Ectodermal cell (in vitro differentiated cells): ENCODE measurements at regions not wholly inside any gene's neighbourhood (a gene's known extent, or its start where the extent isn't known, plus 50 kb on each side); places are given as distances from the start of the nearest gene placed in this dataset.
"Not testable (repeated sequence)": the region's sequence is repeated elsewhere in the genome, so short reads cannot be mapped to it uniquely, and the experiment has no call there.

ENCODE experiments used
- H3K27ac ChIP-seq: 2 replicates; pipeline ENCODE4 v1.7.0; 2013; ENCODE audit warnings: mild to moderate bottlenecking, low read depth, low read length; ENCODE audit not compliant: insufficient read depth, poor library complexity, severe bottlenecking
- H3K27me3 ChIP-seq: 2 replicates; pipeline ENCODE4 v1.7.0; 2013; ENCODE audit warnings: mild to moderate bottlenecking, low read length; ENCODE audit not compliant: insufficient read depth, control insufficient read depth, poor library complexity, severe bottlenecking
- H3K36me3 ChIP-seq: one replicate; pipeline ENCODE4 v1.7.0; 2013; ENCODE audit warnings: low read length; ENCODE audit not compliant: control insufficient read depth, insufficient read depth
- H3K4me1 ChIP-seq: one replicate; pipeline ENCODE4 v1.7.0; 2013; ENCODE audit warnings: low read length; ENCODE audit not compliant: control insufficient read depth, insufficient read depth
- H3K4me3 ChIP-seq: 2 replicates; pipeline ENCODE4 v1.7.0; 2013; ENCODE audit warnings: low read depth, low read length, control low read depth; ENCODE audit not compliant: insufficient read depth
- H3K9me3 ChIP-seq: 2 replicates; pipeline ENCODE4 v1.7.0; 2013; ENCODE audit warnings: mild to moderate bottlenecking, low read length, moderate library complexity; ENCODE audit not compliant: control insufficient read depth
- WGBS, 2 experiments: methylation state at CpG; one replicate each; pipeline ENCODE4 v1.1.7; 2013; ENCODE audit warnings: missing lambda C conversion rate in 2 of 2; 5-methylcytosine and 5-hydroxymethylcytosine counted together

DNA sequence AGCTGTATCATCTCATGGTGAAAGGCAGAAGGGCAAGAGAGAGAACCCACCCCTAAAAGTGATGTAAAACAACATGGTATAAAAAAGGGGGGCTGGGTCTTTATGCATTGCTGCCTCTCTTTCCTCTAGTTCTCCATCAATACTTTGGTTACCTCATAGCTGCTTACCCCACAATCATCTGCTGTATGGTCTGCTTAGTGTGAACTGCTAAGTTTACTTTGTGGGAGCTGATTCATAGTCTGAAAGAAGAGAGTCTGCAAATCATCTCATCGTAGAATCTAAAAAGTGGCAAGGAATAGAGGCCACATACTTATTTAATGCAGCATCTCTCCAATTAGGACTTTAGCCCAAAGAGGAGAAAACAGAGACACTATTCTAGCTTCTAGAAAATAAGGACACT is 546.8 kb downstream of the GBE1 start:
- Histone ChIP-seq H3K27me3 (no peaks in the 10 kb centered on the region), H3K4me1 (no peaks in the 10 kb centered on the region), H3K27ac (no peak overlapping the region), H3K9me3 (no peaks in the 10 kb centered on the region), H3K4me3 (no peak overlapping the region), H3K36me3 (no peaks in the 10 kb centered on the region)
- 94 to 100% methylated on average over 1 of the region's 1 CpG for WGBS, 2 experiments

DNA sequence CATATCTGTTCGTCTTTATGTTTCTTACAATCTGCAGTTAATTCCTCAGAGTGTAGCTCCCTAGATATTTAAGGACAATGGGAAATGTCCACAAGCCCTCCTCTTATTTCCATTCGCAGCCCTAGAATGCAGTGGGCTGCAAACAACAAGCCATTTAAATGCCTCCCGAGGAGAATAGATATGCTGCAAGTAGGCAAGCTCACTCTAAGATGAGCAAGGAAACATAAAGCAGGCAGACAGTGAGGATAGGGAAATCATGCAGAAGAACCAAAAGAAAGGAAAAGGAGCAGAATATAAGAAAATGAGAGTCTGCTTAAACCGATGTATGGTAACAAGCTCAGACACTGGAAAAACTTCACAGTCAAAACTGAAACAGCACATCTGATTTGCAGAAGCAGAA is 561.9 kb downstream of the GBE1 start:
- Histone ChIP-seq H3K27me3 (no peaks in the 10 kb centered on the region), H3K27ac (no peak overlapping the region), H3K4me1 (peaks cover 3% of the 10 kb centered on the region), H3K36me3 (no peaks in the 10 kb centered on the region), H3K4me3 (no peak overlapping the region), H3K9me3 (no peaks in the 10 kb centered on the region)
- WGBS, 2 experiments, result 67 to 70% methylated on average over 4 of the region's 4 CpGs

DNA sequence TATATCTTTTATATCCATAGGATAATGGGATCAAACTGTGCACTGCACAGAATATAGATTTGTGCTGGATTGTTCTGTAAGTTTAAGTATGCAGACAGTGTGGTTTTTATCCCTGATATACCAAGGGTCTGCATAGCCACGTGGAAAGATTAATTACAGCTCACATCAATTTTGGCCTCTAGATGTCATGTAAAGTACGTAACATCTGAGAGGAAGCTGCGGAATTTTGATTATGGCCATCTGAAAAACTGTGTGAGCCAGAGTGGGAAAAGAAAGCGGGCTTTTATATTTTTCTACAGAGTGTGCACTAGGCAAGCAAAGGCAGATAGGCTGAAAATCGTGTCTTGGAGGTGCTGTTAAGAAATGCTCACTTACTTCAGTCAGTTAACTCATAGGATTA is 562.7 kb downstream of the GBE1 start:
- Histone ChIP-seq H3K27me3 (no peaks in the 10 kb centered on the region), H3K4me3 (no peak overlapping the region)
- 85 to 92% methylated on average over 5 of the region's 5 CpGs for whole genome bisulfite sequencing, 2 experiments

DNA sequence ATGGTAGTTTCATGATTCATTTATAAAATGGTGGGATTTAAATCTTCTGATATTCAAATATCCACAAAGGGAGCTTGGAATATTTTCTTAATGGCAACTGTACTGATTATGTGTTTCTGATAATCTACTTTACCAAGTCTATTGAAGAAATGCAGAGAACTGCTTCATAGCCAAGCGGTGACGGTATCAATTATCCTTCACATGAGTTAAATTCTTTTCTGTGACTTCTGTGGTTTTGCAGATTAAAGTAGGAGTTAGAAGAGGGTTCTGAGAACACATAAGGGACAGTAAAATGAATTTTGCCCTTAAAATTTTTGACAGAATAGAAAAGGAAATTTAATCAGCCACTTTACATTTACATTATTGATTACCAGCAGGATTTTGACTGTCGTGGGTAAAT is 563.2 kb downstream of the GBE1 start:
- peaks cover 3% of the 10 kb centered on the region for H3K4me1 ChIP-seq
- no peak overlapping the region for H3K27ac ChIP-seq
- no peaks in the 10 kb centered on the region for H3K27me3 ChIP-seq
- H3K36me3 ChIP-seq, result no peaks in the 10 kb centered on the region
- H3K4me3 ChIP-seq, result no peak overlapping the region
- H3K9me3 ChIP-seq, result no peaks in the 10 kb centered on the region
- WGBS, 2 experiments, result 53 to 87% methylated on average over 2 of the region's 3 CpGs

More for the DNA sequence above, 562.7 kb downstream of the GBE1 start:
- H3K9me3 ChIP-seq, result no peaks in the 10 kb centered on the region
- peaks cover 3% of the 10 kb centered on the region for H3K4me1 ChIP-seq
- no peaks in the 10 kb centered on the region for H3K36me3 ChIP-seq
- no peak overlapping the region for H3K27ac ChIP-seq

DNA sequence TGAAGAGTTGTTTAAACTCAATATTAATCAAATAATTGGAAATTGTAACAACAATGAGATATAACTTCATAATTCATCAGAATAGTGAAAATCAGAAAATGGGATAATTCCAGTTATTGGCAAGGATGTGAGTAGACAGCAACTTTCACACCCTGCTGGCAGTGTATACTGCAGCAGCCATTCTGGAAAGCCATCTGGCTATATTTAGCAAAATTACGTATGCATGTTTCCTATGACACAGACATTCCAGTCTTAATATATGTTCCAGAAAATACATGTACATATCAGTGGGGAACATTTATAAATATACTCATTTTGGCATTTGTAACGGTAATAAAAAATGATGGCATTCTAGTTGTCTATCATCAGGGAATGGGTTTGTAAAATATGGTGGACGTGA is 564.1 kb downstream of the GBE1 start:
- Histone ChIP-seq H3K4me1 (peaks cover 3% of the 10 kb centered on the region), H3K36me3 (no peaks in the 10 kb centered on the region), H3K4me3 (no peak overlapping the region), H3K27ac (no peak overlapping the region), H3K9me3 (no peaks in the 10 kb centered on the region), H3K27me3 (no peaks in the 10 kb centered on the region)
- WGBS, 2 experiments, result 97 to 98% methylated on average over 3 of the region's 3 CpGs

DNA sequence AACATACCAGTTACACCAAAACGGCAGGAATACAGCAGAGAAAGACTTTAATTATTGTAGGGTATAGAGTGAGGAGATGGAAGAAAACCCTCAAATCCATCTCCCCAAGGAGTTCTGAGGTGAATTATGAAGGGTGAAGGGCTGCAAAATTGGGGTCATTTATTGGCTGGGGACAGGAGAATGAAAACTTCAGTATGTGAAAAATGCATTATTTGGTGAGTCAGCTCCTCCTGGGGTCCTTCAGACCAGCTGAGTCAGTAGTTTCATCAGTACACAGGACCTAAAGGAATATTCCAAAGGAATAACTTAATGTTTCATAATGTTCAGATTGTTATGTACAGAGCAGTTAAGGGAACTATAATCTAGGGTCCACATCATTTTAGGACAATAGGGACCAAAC is 566.0 kb downstream of the GBE1 start:
- WGBS, 2 experiments, result 93% methylated on average over 1 of the region's 1 CpG; no CpG with 5 or more reads in 1 of the 2 experiments
- H3K27ac ChIP-seq, result no peak overlapping the region

DNA sequence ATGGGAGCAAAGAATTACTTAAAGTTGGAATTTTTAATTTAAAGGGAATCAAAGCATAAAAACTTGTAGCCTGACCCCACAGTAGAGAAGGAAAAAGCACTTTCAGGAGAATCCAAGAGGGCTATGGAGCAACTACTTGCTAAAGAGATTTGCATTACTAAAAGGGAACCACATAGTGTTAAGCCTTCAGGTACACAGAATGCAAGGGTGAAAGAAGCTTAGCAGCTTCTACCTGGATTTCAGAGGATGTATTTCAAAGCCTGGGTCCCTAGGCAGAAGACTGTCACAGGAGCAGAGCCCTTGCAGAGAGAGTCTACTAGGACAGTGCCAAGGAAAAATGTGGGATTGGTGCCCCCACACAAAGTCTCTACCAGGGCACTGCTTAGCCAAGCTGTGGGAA is 575.0 kb downstream of the GBE1 start:
- Histone ChIP-seq H3K27me3 (no peaks in the 10 kb centered on the region), H3K9me3 (no peaks in the 10 kb centered on the region), H3K4me1 (no peaks in the 10 kb centered on the region), H3K36me3 (no peaks in the 10 kb centered on the region), H3K4me3 (no peak overlapping the region), H3K27ac (no peak overlapping the region)

More for the DNA sequence above, 566.0 kb downstream of the GBE1 start:
- H3K4me3 ChIP-seq, result no peak overlapping the region
- H3K9me3 ChIP-seq, result no peaks in the 10 kb centered on the region
- no peaks in the 10 kb centered on the region for H3K27me3 ChIP-seq
- peaks cover 3% of the 10 kb centered on the region for H3K4me1 ChIP-seq
- no peaks in the 10 kb centered on the region for H3K36me3 ChIP-seq

DNA sequence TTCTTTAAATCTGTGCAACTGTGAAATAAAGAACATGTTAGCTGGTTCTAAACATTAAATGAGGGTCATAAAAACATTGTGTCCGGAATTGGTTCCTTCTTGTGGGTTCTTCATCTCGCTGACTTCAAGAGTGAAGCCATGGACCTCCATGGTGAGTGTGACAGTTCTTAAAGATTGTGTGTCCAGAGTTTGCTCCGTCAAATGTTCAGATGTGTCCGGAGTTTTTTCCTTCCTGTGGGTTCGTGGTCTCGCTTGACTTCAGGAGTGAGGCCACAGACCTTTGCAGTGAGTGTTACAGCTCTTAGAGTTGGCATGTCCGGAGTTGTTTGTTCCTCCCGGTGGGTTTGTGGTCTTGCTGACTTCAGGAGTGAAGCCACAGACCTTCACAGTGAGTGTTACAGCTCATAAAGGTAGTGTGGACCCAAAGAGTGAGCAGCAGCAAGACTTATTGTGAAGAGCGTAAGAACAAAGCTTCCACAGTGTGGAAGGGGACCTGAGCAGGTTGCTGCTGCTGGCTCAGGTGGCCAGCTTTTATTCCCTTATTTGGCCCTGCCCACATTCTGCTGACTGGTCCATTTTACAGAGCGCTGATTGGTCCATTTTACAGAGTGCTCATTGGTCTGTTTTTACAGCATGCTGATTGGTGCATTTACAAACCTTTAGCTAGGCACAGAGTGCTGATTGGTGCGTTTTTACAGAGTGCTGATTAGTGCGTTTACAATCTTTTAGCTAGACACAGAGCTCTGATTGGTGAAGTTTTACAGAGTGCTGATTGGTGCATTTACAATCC is 579.2 kb downstream of the GBE1 start:
- WGBS, 2 experiments, result 93 to 96% methylated on average over 12 of the region's 12 CpGs

DNA sequence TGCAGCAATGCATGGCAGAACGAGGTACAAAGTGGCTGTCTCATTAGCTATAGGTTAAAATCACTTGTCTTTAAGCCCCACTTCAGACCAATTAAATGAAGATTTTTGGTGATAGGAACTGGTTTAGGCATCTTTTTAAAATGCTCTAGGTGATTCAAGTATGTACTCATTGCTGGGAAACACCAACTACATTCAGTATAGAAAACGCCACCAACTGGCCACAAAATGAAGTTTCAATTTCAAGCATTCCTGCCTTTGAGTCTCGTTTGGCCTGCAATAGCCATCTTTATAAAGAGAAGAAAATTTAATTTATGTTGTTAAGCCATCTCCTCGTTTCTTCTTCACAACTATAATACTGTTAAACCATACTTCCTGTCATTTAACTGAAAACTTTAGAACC is 587.9 kb downstream of the GBE1 start:
- Histone ChIP-seq H3K9me3 (no peaks in the 10 kb centered on the region), H3K27me3 (no peaks in the 10 kb centered on the region), H3K36me3 (no peaks in the 10 kb centered on the region), H3K4me1 (no peaks in the 10 kb centered on the region), H3K4me3 (no peak overlapping the region), H3K27ac (no peak overlapping the region)
- WGBS, 2 experiments, result 50 to 51% methylated on average over 3 of the region's 4 CpGs

More for the DNA sequence above, 579.2 kb downstream of the GBE1 start:
- H3K4me1 ChIP-seq, H3K36me3 ChIP-seq, H3K27ac ChIP-seq, H3K4me3 ChIP-seq, H3K9me3 ChIP-seq, H3K27me3 ChIP-seq: not testable (repeated sequence)

DNA sequence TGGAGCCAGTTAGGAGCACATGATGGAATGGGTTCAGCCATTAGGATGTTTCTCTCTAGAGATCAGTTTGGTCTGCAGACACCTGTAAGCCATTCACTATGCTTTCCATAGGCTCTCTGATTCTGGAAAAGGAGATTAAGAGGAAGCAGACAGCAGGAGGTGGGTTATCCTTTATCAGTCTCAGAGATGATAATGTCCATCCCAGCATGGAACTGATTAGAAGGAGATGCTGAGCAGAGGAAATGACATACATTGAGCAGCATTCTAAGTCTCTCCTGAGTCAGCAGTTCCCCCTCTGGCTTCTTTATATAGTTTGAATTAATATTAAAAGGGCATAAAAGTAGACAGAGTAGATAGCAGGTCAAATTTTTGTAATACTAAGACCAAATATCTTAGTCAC is 591.1 kb downstream of the GBE1 start:
- Histone ChIP-seq H3K9me3 (no peaks in the 10 kb centered on the region), H3K27me3 (no peaks in the 10 kb centered on the region), H3K4me3 (no peak overlapping the region), H3K4me1 (no peaks in the 10 kb centered on the region), H3K36me3 (no peaks in the 10 kb centered on the region), H3K27ac (no peak overlapping the region)

DNA sequence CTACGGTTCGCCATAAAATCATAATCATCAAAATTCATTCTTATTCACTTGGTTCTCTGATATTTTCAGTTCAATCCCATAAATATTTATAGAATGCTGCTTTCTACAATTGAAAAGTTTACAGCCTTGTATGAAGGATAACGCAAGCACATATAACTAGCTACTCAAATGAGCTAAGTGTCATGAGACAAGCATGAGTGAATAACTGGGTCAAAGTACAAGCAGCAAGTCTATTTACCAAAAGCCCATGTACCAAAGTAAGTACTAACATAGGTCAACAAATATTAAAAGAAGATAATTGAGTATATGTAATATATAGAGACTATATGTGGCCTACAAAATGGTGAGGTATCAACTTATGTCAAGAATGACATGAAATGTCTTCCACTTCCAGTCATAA is 596.6 kb downstream of the GBE1 start:
- Histone ChIP-seq H3K4me3 (no peak overlapping the region), H3K27ac (no peak overlapping the region), H3K36me3 (no peaks in the 10 kb centered on the region), H3K9me3 (no peaks in the 10 kb centered on the region), H3K4me1 (no peaks in the 10 kb centered on the region), H3K27me3 (no peaks in the 10 kb centered on the region)
- WGBS, 2 experiments, result 94 to 96% methylated on average over 3 of the region's 3 CpGs
